Caco-2 (cell line): ENCODE measurements at regions not wholly inside any gene's neighbourhood (a gene's known extent, or its start where the extent isn't known, plus 50 kb on each side); places are given as distances from the start of the nearest gene placed in this dataset.

Experiments used
- BruUV-seq: library from RNA; stranded (reverse); fragments of 400-500 nt; replicated peaks from 2 replicates; lab custom pipeline; 2021; lab: Mats Ljungman, UMichigan
- CTCF ChIA-PET: fragments of 300-600 bp; sonication (Branson Sonifier 250); formaldehyde crosslinking; loops from one replicate; lab custom pipeline; 2022; ENCODE audit warnings: antibody characterized with exemption; lab: Charles Lee
- POLR2A ChIA-PET: fragments of 300-600 bp; sonication (Branson Sonifier 250); formaldehyde crosslinking; loops from one replicate; lab custom pipeline; 2022; ENCODE audit warnings: antibody characterized with exemption; lab: Charles Lee
- DNase-seq, 2 experiments: peaks; one replicate each; pipeline versions ENCODE4 v3.0.0 to v3.0.0-alpha.2; 2020 to 2022
- H3K27me3 ChIP-seq: replicated peaks from 2 replicates; pipeline ENCODE4 v1.6.0; 2011; ENCODE audit warnings: low read length; ENCODE audit not compliant: control insufficient read depth, insufficient read depth
- H3K36me3 ChIP-seq: 2 replicates; pipeline ENCODE4 v1.5.1; 2011; ENCODE audit warnings: low read length; ENCODE audit not compliant: control insufficient read depth, insufficient read depth
- H3K4me1 ChIP-seq: fragments of 250-450 bp; sonication (Bioruptor Pico); 2 replicates; pipeline ENCODE4 v1.5.1; 2020; ENCODE audit warnings: mild to moderate bottlenecking
- H3K4me3 ChIP-seq: 2 replicates; pipeline ENCODE4 v1.5.1; 2011; ENCODE audit warnings: low read depth, mild to moderate bottlenecking, control low read depth, low read length
- H3K9me3 ChIP-seq: fragments of 250-450 bp; sonication (Bioruptor Pico); 2 replicates; pipeline ENCODE4 v1.5.1; 2020; ENCODE audit warnings: mild to moderate bottlenecking, moderate library complexity
- H3K27ac Mint-ChIP-seq: one replicate; pipeline ENCODE4 v1.8.0; 2022; ENCODE audit warnings: mixed read lengths; ENCODE audit not compliant: unreplicated experiment
- H3K27me3 Mint-ChIP-seq: one replicate; pipeline ENCODE4 v1.8.0; 2022; ENCODE audit warnings: mixed read lengths; ENCODE audit not compliant: insufficient read depth, unreplicated experiment
- H3K36me3 Mint-ChIP-seq: one replicate; pipeline ENCODE4 v1.8.0; 2022; ENCODE audit warnings: mild to moderate bottlenecking, mixed read lengths; ENCODE audit not compliant: insufficient read depth, unreplicated experiment
- H3K4me1 Mint-ChIP-seq: one replicate; pipeline ENCODE4 v1.8.0; 2022; ENCODE audit warnings: low read depth, mixed read lengths; ENCODE audit not compliant: unreplicated experiment
- H3K4me3 Mint-ChIP-seq: one replicate; pipeline ENCODE4 v1.8.0; 2022; ENCODE audit warnings: mild to moderate bottlenecking, moderate library complexity, mixed read lengths; ENCODE audit not compliant: unreplicated experiment
- H3K9me3 Mint-ChIP-seq: one replicate; pipeline ENCODE4 v1.8.0; 2022; ENCODE audit warnings: mixed read lengths; ENCODE audit not compliant: unreplicated experiment
- intact Hi-C: fragments of 100-400 bp; cut with micrococcal nuclease; formaldehyde crosslinking; loops from one replicate; pipeline ENCODE4 v1.10.0; 2022; ENCODE audit not compliant: unreplicated experiment
- TF ChIP-seq, protein P1 (sequence below), 2 experiments: fragments of 200-600 bp in 1 of 2; IDR thresholded peaks; 1 replicate in 1 of 2; 2 replicates in 1 of 2; pipeline versions ENCODE4 v1.5.1 to v1.8.0; 2011 to 2022; ENCODE audit warnings: antibody characterized with exemption in 1 of 2, control low read depth in 1 of 2, inconsistent platforms in 1 of 2, low read depth in 1 of 2, low read length in 1 of 2, mild to moderate bottlenecking in 1 of 2, moderate library complexity in 1 of 2; ENCODE audit not compliant: insufficient read depth in 1 of 2, severe bottlenecking in 1 of 2, unreplicated experiment in 1 of 2

DNA sequence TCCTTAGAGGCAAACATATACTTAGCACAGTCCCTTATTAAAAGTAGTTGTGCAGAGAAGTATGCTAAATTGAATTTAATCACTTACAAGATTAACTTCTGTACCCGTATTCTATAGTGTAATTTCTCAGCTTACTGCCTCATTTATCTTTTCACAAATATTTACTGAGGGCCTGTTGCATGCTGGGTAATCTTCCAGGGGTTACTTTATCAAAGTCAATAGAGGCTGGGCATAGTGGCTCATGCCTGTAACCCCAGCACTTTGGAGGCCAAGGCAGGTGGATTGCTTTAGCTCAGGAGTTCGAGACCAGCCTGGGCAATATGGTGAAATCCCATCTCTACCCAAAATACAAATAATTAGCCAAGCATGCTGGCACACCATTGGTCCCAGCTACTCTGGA lies 111.7 kb upstream of the RAB27B start:
- H3K9me3 ChIP-seq, result no peaks in the 10 kb centered on the region
- Mint-ChIP-seq H3K27ac (no peak overlapping the region), H3K4me3 (no peak overlapping the region), H3K36me3 (no peaks in the 10 kb centered on the region), H3K27me3 (no peaks in the 10 kb centered on the region), H3K9me3 (no peaks in the 10 kb centered on the region), H3K4me1 (no peaks in the 10 kb centered on the region)
- POLR2A ChIA-PET, result no interaction called here
- DNase-seq, result no peak
- no peaks in the 10 kb centered on the region for H3K27me3 ChIP-seq
- no peaks in the 10 kb centered on the region for H3K4me1 ChIP-seq
- CTCF ChIA-PET, result no interaction called here
- BruUV-seq, result no TSS peak
- intact Hi-C loops, result no loop called here
- TF ChIP-seq, protein P1, sequence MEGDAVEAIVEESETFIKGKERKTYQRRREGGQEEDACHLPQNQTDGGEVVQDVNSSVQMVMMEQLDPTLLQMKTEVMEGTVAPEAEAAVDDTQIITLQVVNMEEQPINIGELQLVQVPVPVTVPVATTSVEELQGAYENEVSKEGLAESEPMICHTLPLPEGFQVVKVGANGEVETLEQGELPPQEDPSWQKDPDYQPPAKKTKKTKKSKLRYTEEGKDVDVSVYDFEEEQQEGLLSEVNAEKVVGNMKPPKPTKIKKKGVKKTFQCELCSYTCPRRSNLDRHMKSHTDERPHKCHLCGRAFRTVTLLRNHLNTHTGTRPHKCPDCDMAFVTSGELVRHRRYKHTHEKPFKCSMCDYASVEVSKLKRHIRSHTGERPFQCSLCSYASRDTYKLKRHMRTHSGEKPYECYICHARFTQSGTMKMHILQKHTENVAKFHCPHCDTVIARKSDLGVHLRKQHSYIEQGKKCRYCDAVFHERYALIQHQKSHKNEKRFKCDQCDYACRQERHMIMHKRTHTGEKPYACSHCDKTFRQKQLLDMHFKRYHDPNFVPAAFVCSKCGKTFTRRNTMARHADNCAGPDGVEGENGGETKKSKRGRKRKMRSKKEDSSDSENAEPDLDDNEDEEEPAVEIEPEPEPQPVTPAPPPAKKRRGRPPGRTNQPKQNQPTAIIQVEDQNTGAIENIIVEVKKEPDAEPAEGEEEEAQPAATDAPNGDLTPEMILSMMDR (IDR thresholded peaks at IDR 0.05; ENCODE audit: insufficient read depth in 1 of 2, low read depth in 1 of 2, low read length in 1 of 2, severe bottlenecking in 1 of 2, unreplicated experiment in 1 of 2), result no peak
- no peak overlapping the region for H3K4me3 ChIP-seq
- no peaks in the 10 kb centered on the region for H3K36me3 ChIP-seq

GRCh38 chr18:54717673-54718407 lies 110.4 kb upstream of the RAB27B start:
- H3K27ac Mint-ChIP-seq, result no peak overlapping the region
- H3K4me1 Mint-ChIP-seq, result no peaks in the 10 kb centered on the region
- no peak overlapping the region for H3K4me3 ChIP-seq
- no peak for DNase-seq
- intact Hi-C loops, result no loop called here
- no peaks in the 10 kb centered on the region for H3K27me3 Mint-ChIP-seq
- H3K4me3 Mint-ChIP-seq, result no peak overlapping the region
- H3K27me3 ChIP-seq, result no peaks in the 10 kb centered on the region
- ChIA-PET POLR2A (no interaction called here), CTCF (no interaction called here)
- TF ChIP-seq, protein P1 (IDR thresholded peaks at IDR 0.05; ENCODE audit: insufficient read depth in 1 of 2, low read depth in 1 of 2, low read length in 1 of 2, severe bottlenecking in 1 of 2, unreplicated experiment in 1 of 2), result no peak
- no peaks in the 10 kb centered on the region for H3K9me3 Mint-ChIP-seq
- H3K4me1 ChIP-seq, result no peaks in the 10 kb centered on the region
- H3K36me3 ChIP-seq, result no peaks in the 10 kb centered on the region
- no peaks in the 10 kb centered on the region for H3K9me3 ChIP-seq
- BruUV-seq, result no TSS peak
- H3K36me3 Mint-ChIP-seq, result no peaks in the 10 kb centered on the region

GRCh38 chr18:54718408-54718773 lies 109.9 kb upstream of the RAB27B start:
- Histone ChIP-seq H3K4me3 (no peak overlapping the region), H3K36me3 (no peaks in the 10 kb centered on the region), H3K9me3 (no peaks in the 10 kb centered on the region), H3K27me3 (no peaks in the 10 kb centered on the region), H3K4me1 (no peaks in the 10 kb centered on the region)
- no peaks in the 10 kb centered on the region for H3K36me3 Mint-ChIP-seq
- no peaks in the 10 kb centered on the region for H3K4me1 Mint-ChIP-seq
- H3K4me3 Mint-ChIP-seq, result no peak overlapping the region
- TF ChIP-seq, protein P1 (IDR thresholded peaks at IDR 0.05; ENCODE audit: insufficient read depth in 1 of 2, low read depth in 1 of 2, low read length in 1 of 2, severe bottlenecking in 1 of 2, unreplicated experiment in 1 of 2), result no peak
- CTCF ChIA-PET, result no interaction called here
- BruUV-seq, result no TSS peak
- H3K27ac Mint-ChIP-seq, result no peak overlapping the region
- no peaks in the 10 kb centered on the region for H3K9me3 Mint-ChIP-seq
- DNase-seq, result no peak
- intact Hi-C loops, result no loop called here
- POLR2A ChIA-PET, result no interaction called here
- no peaks in the 10 kb centered on the region for H3K27me3 Mint-ChIP-seq
